GM23338 (cell line): ENCODE measurements at regions not wholly inside any gene's neighbourhood (a gene's known extent, or its start where the extent isn't known, plus 50 kb on each side); places are given as distances from the start of the nearest gene placed in this dataset.
A peak's percentile ranks its signal among the peaks of the same experiment; 100 is the strongest.

Experiments used
- ATAC-seq: fragments of 200-7000 bp; cut with Tn5 transposase; 3 replicates; pipeline ENCODE4 v1.9.1; 2020
- DNase-seq: peaks from one replicate; pipeline ENCODE4 v3.0.0-alpha.2; 2015; ENCODE audit warnings: low spot score
- H2AFZ ChIP-seq: fragments of 200-600 bp; sonication (generic); 2 replicates; pipeline ENCODE4 v1.8.0; 2016; ENCODE audit warnings: antibody characterized with exemption, mild to moderate bottlenecking, moderate library complexity
- H3F3A ChIP-seq: fragments of 200-600 bp; sonication (generic); replicated peaks from 2 replicates; pipeline ENCODE4 v1.8.0; 2017; ENCODE audit warnings: antibody characterized with exemption, mixed run types, low read depth
- H3K27ac ChIP-seq: fragments of 200-600 bp; sonication (generic); 2 replicates; pipeline ENCODE4 v1.6.1; 2016; ENCODE audit warnings: low read depth
- H3K27me3 ChIP-seq: fragments of 200-600 bp; sonication (generic); 2 replicates; pipeline ENCODE4 v1.8.0; 2016; ENCODE audit warnings: mild to moderate bottlenecking, mixed run types, moderate library complexity; ENCODE audit not compliant: insufficient read depth
- H3K36me3 ChIP-seq: fragments of 200-600 bp; sonication (generic); 2 replicates; pipeline ENCODE4 v1.8.0; 2016; ENCODE audit warnings: mild to moderate bottlenecking; ENCODE audit not compliant: insufficient read depth
- H3K4me1 ChIP-seq: fragments of 200-600 bp; sonication (generic); 2 replicates; pipeline ENCODE4 v1.8.0; 2016; ENCODE audit warnings: mild to moderate bottlenecking, moderate library complexity; ENCODE audit not compliant: insufficient read depth
- H3K4me2 ChIP-seq: fragments of 200-600 bp; sonication (generic); 2 replicates; pipeline ENCODE4 v1.7.1; 2017; ENCODE audit warnings: mixed run types
- H3K4me3 ChIP-seq: fragments of 200-600 bp; sonication (generic); 2 replicates; pipeline ENCODE4 v1.6.1; 2016; ENCODE audit warnings: mixed run types
- H3K79me2 ChIP-seq: fragments of 200-600 bp; sonication (generic); replicated peaks from 2 replicates; pipeline ENCODE4 v1.8.0; 2017; ENCODE audit warnings: mild to moderate bottlenecking; ENCODE audit not compliant: insufficient read depth
- H3K9me2 ChIP-seq: fragments of 200-600 bp; sonication (generic); 2 replicates; pipeline ENCODE4 v1.8.0; 2017; ENCODE audit not compliant: insufficient read depth
- H4K20me1 ChIP-seq: fragments of 200-600 bp; sonication (generic); replicated peaks from 2 replicates; pipeline ENCODE4 v1.8.0; 2017; ENCODE audit warnings: mild to moderate bottlenecking; ENCODE audit not compliant: insufficient read depth
- H3K27ac Mint-ChIP-seq: 2 replicates; pipeline ENCODE4 v1.8.0; 2020; ENCODE audit warnings: inconsistent platforms, mild to moderate bottlenecking, moderate library complexity, mixed read lengths
- H3K27me3 Mint-ChIP-seq: 3 replicates; pipeline ENCODE4 v1.8.0; 2022; ENCODE audit warnings: low read depth, mild to moderate bottlenecking, moderate library complexity, mixed read lengths, inconsistent platforms; ENCODE audit not compliant: insufficient read depth, poor library complexity
- H3K36me3 Mint-ChIP-seq: 3 replicates; pipeline ENCODE4 v1.8.0; 2021; ENCODE audit warnings: low read depth, mild to moderate bottlenecking, inconsistent platforms, moderate library complexity, mixed read lengths
- H3K4me1 Mint-ChIP-seq: 3 replicates; pipeline ENCODE4 v1.8.0; 2020; ENCODE audit warnings: mild to moderate bottlenecking, inconsistent platforms, mixed read lengths
- H3K4me3 Mint-ChIP-seq: 3 replicates; pipeline ENCODE4 v1.8.0; 2021; ENCODE audit warnings: moderate library complexity, mild to moderate bottlenecking, inconsistent platforms, mixed read lengths
- H3K9me3 Mint-ChIP-seq: 3 replicates; pipeline ENCODE4 v1.8.0; 2020; ENCODE audit warnings: moderate library complexity, mild to moderate bottlenecking, inconsistent platforms, mixed read lengths
- CTCF ChIP-seq, 2 experiments: fragments of 200-600 bp in 1 of 2; sonication (generic) in 1 of 2; conservative IDR thresholded peaks; 2 replicates each; pipeline versions ENCODE4 v1.5.1 to v1.6.1; 2016 to 2017; ENCODE audit warnings: antibody characterized with exemption in 2 of 2, low read depth in 2 of 2, mild to moderate bottlenecking in 2 of 2, moderate library complexity in 1 of 2
- EZH2phosphoT487 ChIP-seq: fragments of 200-600 bp; sonication (generic); IDR thresholded peaks from one replicate; pipeline ENCODE4 v1.8.1; 2018; ENCODE audit warnings: antibody characterized with exemption; ENCODE audit not compliant: unreplicated experiment
- ZNF462 ChIP-seq: fragments of 250-450 bp; sonication (Bioruptor Pico); IDR thresholded peaks from 2 replicates; pipeline ENCODE4 v1.5.0; 2020; ENCODE audit warnings: mild to moderate bottlenecking, moderate library complexity

GRCh38 chr1:110785055-110785454 lies 87.9 kb upstream of the CD53 start:
- TF ChIP-seq ZNF462 (CRISPR knock-in tag) (no peak), CTCF (conservative IDR thresholded peaks at IDR 0.05; ENCODE audit: low read depth in 2 of 2) (no peak)
- Histone ChIP-seq H4K20me1 (no peaks in the 10 kb centered on the region), H3K27me3 (peaks cover 9% of the 10 kb centered on the region), H3K4me3 (no peak overlapping the region), H3K27ac (no peak overlapping the region), H3K4me2 (no peak overlapping the region), H3K36me3 (no peaks in the 10 kb centered on the region), H3K4me1 (peaks cover 4% of the 10 kb centered on the region; the same call in 1 of the 2 replicates), H3K9me2 (no peaks in the 10 kb centered on the region), H2AFZ (no peak overlapping the region), H3K79me2 (no peaks in the 10 kb centered on the region), H3F3A (no peaks in the 10 kb centered on the region)
- peaks cover 6% of the 10 kb centered on the region for H3K4me1 Mint-ChIP-seq
- no peak overlapping the region for H3K27ac Mint-ChIP-seq
- H3K4me3 Mint-ChIP-seq: no peak overlapping the region
- no peaks in the 10 kb centered on the region; the same call in 2 of the 3 replicates for H3K36me3 Mint-ChIP-seq
- H3K9me3 Mint-ChIP-seq: no peaks in the 10 kb centered on the region
- DNase-seq (no peak), ATAC-seq (no peak)
- peaks cover 7% of the 10 kb centered on the region for H3K27me3 Mint-ChIP-seq

GRCh38 chr1:110783292-110783918 lies 89.5 kb upstream of the CD53 start:
- peak; percentile 47 for ATAC-seq
- no peaks in the 10 kb centered on the region for H3K9me2 ChIP-seq
- H3K27me3 Mint-ChIP-seq: peaks cover 12% of the 10 kb centered on the region
- TF ChIP-seq EZH2phosphoT487: no peak
- TF ChIP-seq ZNF462 (CRISPR knock-in tag): no peak

More at GRCh38 chr1:110783292-110783918, 89.5 kb upstream of the CD53 start:
- no peak overlapping the region for H3K4me2 ChIP-seq
- Mint-ChIP-seq H3K4me3 (no peak overlapping the region), H3K36me3 (no peaks in the 10 kb centered on the region; the same call in 2 of the 3 replicates), H3K9me3 (no peaks in the 10 kb centered on the region), H3K27ac (no peak overlapping the region), H3K4me1 (peaks cover 9% of the 10 kb centered on the region)
- H2AFZ ChIP-seq: no peak overlapping the region
- H3K27ac ChIP-seq: no peak overlapping the region
- DNase-seq: peak; percentile 72
- H4K20me1 ChIP-seq: no peaks in the 10 kb centered on the region
- H3K79me2 ChIP-seq: no peaks in the 10 kb centered on the region
- no peaks in the 10 kb centered on the region for H3F3A ChIP-seq
- no peaks in the 10 kb centered on the region for H3K36me3 ChIP-seq
- peaks cover 5% of the 10 kb centered on the region; the same call in 1 of the 2 replicates for H3K4me1 ChIP-seq
- no peak overlapping the region for H3K4me3 ChIP-seq
- peaks cover 16% of the 10 kb centered on the region for H3K27me3 ChIP-seq
